NCI-H2081 (cell line): ENCODE measurements at regions not wholly inside any gene's neighbourhood (a gene's known extent, or its start where the extent isn't known, plus 50 kb on each side); places are given as distances from the start of the nearest gene placed in this dataset.

Experiments
- DNase-seq, 2 experiments: peaks; one replicate each; lab custom pipeline; 2025; lab: John Stamatoyannopoulos, UW

DNA sequence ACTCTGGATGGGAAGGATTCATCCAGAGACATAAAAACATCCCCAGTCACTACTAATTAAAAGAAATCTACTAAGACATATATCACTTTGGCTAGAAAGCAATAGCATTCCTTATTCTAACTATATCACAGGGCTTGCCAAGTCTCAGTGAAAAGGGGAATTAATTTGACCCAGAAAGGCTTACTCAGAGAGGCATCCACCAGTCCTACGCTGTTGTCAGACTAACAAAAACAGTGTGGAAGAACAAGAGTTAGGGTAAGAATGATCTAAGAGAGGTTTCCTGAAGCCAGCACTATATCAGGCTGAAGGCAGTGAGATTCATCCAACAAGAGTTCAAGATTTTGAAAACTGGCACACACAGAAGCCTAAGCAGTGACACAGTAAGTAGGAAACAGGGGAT, 126.1 kb downstream of the GDAP2 start:
- DNase-seq = no peak

- no peak for DNase-seq
Measured at GRCh38 chr1:117809764-117810163, 119.7 kb downstream of the GDAP2 start.

DNA sequence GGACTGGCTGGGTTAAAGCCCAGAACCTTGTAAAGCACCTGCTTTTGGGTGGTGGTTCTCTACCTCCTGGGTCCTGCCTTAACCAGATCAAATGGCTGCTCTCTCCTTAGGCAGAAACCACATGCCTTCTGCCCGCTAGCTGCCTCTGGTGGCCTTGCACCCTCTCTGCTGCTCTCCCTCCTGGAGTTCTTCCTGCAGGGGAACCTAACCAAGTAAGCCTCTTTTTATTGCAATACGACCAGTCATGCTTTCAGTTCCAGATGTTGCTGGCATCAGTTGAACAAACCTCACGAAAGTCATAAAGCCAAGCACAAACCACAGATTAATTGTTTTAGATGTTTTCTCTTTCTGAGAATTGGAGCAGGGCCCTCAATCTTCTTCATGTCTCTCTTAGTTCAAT, 118.9 kb downstream of the GDAP2 start:
- no peak for DNase-seq

DNA sequence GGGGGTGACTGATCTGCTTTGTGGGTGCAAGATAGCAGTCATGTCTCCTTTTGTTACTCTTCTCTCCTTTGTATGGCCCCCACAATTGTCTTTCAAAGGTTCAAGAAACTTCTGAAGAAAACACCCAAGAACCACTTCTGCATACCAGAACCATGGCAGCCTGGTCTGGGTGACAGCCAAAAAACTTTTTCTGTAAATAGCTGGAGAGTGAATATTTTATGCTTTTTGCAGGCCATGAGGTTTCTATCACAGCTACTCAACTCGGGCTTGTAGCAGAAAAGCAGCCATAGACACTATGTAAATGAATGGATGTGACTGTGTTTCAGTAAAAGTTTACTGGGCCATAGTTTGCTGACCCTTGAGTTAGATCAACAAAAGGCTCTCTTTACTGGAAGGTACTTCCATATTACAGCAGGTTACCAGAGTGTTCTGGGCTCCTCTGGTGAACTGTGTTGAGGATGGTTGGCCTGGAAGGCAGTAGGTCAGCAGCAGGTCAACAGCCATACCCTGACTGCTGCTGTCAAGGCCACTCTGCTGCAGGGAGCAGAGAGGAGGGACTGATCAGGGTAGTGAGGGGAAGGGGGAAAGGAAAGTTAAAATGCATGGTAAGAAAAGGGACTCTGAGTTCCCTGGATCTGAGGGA, 116.4 kb downstream of the GDAP2 start:
- DNase-seq = no peak
